Activated T-cell treated with anti-CD3 and anti-CD28 coated beads for 1 hour (primary cell): ENCODE measurements at regions not wholly inside any gene's neighbourhood (a gene's known extent, or its start where the extent isn't known, plus 50 kb on each side); places are given as distances from the start of the nearest gene placed in this dataset.

Source experiments
- DNase-seq: peaks from one replicate; pipeline ENCODE4 v3.0.0-alpha.2; 2020; ENCODE audit warnings: low read depth

- no peak for DNase-seq
These were observed 748.5 kb upstream of the CBLB start for GRCh38 chr3:106617276-106617675.

DNA sequence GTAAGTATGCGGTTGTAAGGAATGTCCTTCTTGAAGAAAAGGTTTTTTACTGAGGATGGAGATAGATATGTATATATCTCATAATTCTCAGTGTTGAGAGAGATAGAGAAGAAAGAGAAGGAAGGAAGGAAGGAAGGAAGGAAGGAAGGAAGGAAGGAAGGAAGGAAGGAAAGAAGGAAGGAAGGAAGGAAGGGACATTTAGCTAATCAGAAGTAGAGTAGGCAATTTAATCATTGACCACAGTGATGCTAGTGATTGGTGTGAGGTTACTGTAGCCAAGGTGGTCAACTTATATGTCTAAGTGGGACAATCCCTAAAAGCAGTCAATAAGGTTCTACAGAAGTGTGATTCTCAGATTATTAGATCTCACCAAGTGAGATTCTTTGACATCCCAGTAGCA is 751.8 kb upstream of the CBLB start:
- no peak for DNase-seq

DNA sequence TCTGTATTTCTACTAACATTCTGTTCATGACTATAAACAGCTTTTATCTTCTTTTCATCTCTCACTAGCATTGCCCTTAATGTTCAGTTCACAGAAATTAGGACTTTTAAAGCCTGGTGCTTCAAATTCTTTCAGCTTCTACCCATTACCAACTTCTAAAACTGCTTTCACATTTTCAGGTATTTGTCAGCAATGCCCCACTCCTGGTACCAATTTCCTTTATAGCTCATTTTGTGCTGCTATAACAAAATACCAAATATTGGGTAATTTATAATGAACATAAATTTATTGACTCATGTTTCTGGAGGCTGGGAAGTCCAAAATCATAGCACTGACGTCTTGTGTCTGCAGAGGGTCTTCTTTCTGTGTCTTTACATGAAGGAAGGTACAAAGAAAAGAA is 753.1 kb upstream of the CCDC54 start:
- DNase-seq: no peak

GRCh38 chr3:106628407-106628806 is 748.8 kb upstream of the CCDC54 start:
- DNase-seq: no peak

GRCh38 chr3:106629215-106629832 is 747.9 kb upstream of the CCDC54 start:
- no peak for DNase-seq

GRCh38 chr3:106631373-106632108 is 745.7 kb upstream of the CCDC54 start:
- DNase-seq: no peak

DNA sequence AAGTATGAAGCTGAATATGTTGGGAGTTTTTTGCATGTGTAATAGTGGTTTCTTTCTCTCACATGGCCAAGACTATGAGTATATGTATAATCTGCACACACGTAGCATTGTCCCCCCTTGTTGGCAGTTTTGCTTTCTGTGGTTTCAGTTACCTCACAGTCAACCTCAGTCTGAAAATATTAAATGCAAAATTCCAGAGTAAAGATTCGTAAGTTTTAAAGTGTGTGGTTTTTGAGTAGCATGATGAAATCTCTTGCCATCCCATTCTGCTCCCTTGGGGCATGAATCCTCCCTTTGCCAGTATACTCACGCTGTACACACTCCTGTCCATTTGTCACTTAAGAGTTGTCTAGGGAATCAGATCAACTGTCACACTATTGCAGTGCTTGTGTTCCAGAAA is 742.0 kb upstream of the CCDC54 start:
- DNase-seq: no peak

DNA sequence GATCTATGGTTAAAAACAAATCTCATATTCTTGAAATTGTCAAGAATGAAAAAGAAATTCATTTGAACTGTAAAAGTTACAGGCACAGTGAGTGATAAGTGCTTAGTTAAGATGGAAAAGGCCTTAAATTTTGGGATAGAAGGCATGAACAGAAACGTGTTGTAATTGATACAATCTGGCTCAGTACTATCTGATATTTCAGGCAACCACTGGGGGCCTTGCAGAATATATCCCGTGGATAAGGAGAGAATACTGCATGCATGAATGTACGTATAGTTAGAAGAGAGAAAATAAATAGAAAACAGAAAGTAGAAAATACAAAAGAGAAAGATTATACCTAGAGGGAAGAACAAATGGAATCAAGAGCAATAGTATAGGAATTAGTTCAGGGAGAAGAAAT is 741.4 kb upstream of the CCDC54 start:
- DNase-seq: no peak

GRCh38 chr3:106640353-106640752 is 736.9 kb upstream of the CCDC54 start:
- DNase-seq: no peak

- DNase-seq: no peak
These were observed 735.1 kb upstream of the CCDC54 start for GRCh38 chr3:106642161-106642560.

- DNase-seq: no peak
These were observed 733.5 kb upstream of the CCDC54 start for GRCh38 chr3:106643684-106644161.

GRCh38 chr3:106673926-106674569 is 703.2 kb upstream of the CCDC54 start:
- DNase-seq: no peak

- DNase-seq: no peak
These were observed 701.8 kb upstream of the CCDC54 start for GRCh38 chr3:106675451-106675850.

GRCh38 chr3:106678657-106679390 is 698.4 kb upstream of the CCDC54 start:
- no peak for DNase-seq

GRCh38 chr3:106683953-106684620 is 693.2 kb upstream of the CCDC54 start:
- no peak for DNase-seq

GRCh38 chr3:106685745-106686144 is 691.5 kb upstream of the CCDC54 start:
- no peak for DNase-seq

DNA sequence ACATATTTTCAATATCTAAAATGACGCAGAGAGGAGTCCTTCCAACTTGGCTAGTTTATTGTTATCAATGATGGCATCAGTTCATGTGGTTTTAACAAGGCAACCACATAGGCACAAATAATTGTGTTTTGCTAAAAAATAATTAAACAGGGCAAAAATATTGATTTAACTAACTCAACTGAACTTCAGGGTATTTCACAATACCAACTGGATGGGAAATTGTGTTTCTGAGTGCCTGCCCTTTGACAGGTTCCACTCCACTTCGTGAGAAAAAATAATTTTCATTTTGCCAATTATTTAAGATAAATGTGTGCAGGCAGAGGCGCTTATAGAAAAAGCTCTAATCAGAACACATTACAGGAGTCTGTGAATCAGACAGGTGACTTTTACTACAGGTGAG is 689.3 kb upstream of the CCDC54 start:
- DNase-seq: no peak

DNA sequence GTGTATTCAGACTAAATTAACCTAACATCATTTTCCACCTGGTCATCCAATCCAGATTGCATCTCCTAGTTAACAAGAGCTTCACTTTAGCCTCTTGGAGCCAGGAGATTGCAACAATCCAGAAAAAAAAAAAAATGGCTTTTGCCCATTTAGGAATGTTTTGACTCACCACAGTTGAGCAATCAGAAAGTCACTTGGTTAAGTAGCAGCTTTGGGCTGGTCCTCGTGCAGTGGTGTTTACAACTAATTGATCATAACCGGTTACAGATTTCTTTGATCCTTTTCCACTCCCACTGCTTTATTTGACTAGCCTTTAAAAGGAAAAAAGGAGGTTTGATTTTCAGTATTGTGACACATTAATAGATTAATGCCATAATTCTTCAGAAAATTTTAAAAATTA is 688.8 kb upstream of the CCDC54 start:
- DNase-seq: no peak

- DNase-seq: no peak
These were observed 685.8 kb upstream of the CCDC54 start for GRCh38 chr3:106691476-106691875.

GRCh38 chr3:106692624-106693023 is 684.6 kb upstream of the CCDC54 start:
- DNase-seq: no peak

GRCh38 chr3:106699122-106699521 is 678.1 kb upstream of the CCDC54 start:
- no peak for DNase-seq

DNA sequence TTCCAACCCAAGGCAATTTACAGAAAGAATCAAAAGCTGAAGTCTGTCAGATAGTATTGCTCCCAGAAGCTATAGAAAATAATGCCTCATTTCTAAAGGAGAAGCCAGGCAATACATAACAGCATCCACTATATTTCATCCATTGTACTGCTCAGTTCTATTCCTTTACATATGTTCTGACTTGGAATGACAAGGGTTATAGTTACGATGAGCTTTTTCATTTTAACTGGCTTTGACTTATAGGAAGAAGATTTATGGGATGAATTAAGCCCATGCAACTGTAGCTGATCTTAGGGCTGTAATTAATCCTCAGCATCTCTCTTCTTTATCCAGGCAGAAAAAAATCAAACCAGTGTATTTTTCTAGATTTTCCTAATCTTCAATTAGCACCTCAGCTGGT is 676.3 kb upstream of the CCDC54 start:
- DNase-seq: no peak
